GM12892 (cell line): ENCODE measurements at regions not wholly inside any gene's neighbourhood (a gene's known extent, or its start where the extent isn't known, plus 50 kb on each side); places are given as distances from the start of the nearest gene placed in this dataset.
"Not testable (repeated sequence)": the region's sequence is repeated elsewhere in the genome, so short reads cannot be mapped to it uniquely, and the experiment has no call there.

Experiments used
- POLR2A ChIP-seq: IDR thresholded peaks from 2 replicates; pipeline ENCODE4 v1.6.1; 2011; ENCODE audit warnings: low read depth, low read length, control low read depth
- TAF1 ChIP-seq: IDR thresholded peaks from 2 replicates; pipeline ENCODE4 v1.6.1; 2011; ENCODE audit warnings: low read depth, mild to moderate bottlenecking, control low read depth, low read length, borderline replicate concordance

- TF ChIP-seq POLR2A, TAF1: not testable (repeated sequence)
These were observed 1246.9 kb upstream of the PHF14 start for GRCh38 chr7:9726811-9727210.
